ENCODE measurements at regions not wholly inside any gene's neighbourhood (a gene's known extent, or its start where the extent isn't known, plus 50 kb on each side); places are given as distances from the start of the nearest gene placed in this dataset.

- no peak for DNase-seq (ENCODE audit: low spot score)
- Mint-ChIP-seq H3K27ac (no peak overlapping the region), H3K4me3 (no peak overlapping the region), H3K36me3 (ENCODE audit: low read depth) (no peaks in the 10 kb centered on the region), H3K4me1 (ENCODE audit: low read depth) (no peaks in the 10 kb centered on the region), H3K27me3 (ENCODE audit: low read depth) (no peaks in the 10 kb centered on the region), H3K9me3 (no peaks in the 10 kb centered on the region)
These were observed 433.9 kb downstream of the IRX2 start for GRCh38 chr5:2317540-2317939.

GRCh38 chr5:2311851-2312250 is 429.1 kb upstream of the IRX4 start:
- H3K4me1 Mint-ChIP-seq (ENCODE audit: low read depth) = no peaks in the 10 kb centered on the region
- no peak for DNase-seq (ENCODE audit: low spot score)
- no peaks in the 10 kb centered on the region for H3K36me3 Mint-ChIP-seq (ENCODE audit: low read depth)
- H3K4me3 Mint-ChIP-seq = no peak overlapping the region
- H3K27me3 Mint-ChIP-seq (ENCODE audit: low read depth) = no peaks in the 10 kb centered on the region
- H3K27ac Mint-ChIP-seq = no peak overlapping the region
- H3K9me3 Mint-ChIP-seq = no peaks in the 10 kb centered on the region

- Mint-ChIP-seq H3K36me3 (ENCODE audit: low read depth) (no peaks in the 10 kb centered on the region), H3K27me3 (ENCODE audit: low read depth) (no peaks in the 10 kb centered on the region), H3K9me3 (no peaks in the 10 kb centered on the region), H3K4me3 (no peak overlapping the region), H3K4me1 (ENCODE audit: low read depth) (no peaks in the 10 kb centered on the region), H3K27ac (no peak overlapping the region)
- no peak for DNase-seq (ENCODE audit: low spot score)
These were observed 428.2 kb upstream of the IRX4 start for GRCh38 chr5:2310946-2311345.

GRCh38 chr5:2307631-2308030 is 424.9 kb upstream of the IRX4 start:
- no peaks in the 10 kb centered on the region for H3K27me3 Mint-ChIP-seq (ENCODE audit: low read depth)
- H3K9me3 Mint-ChIP-seq = no peaks in the 10 kb centered on the region
- no peak for DNase-seq (ENCODE audit: low spot score)
- no peak overlapping the region for H3K4me3 Mint-ChIP-seq
- H3K36me3 Mint-ChIP-seq (ENCODE audit: low read depth) = no peaks in the 10 kb centered on the region
- H3K4me1 Mint-ChIP-seq (ENCODE audit: low read depth) = no peaks in the 10 kb centered on the region
- no peak overlapping the region for H3K27ac Mint-ChIP-seq

- no peak overlapping the region for H3K4me3 Mint-ChIP-seq
- H3K9me3 Mint-ChIP-seq = no peaks in the 10 kb centered on the region
- no peak for DNase-seq (ENCODE audit: low spot score)
- H3K36me3 Mint-ChIP-seq (ENCODE audit: low read depth) = no peaks in the 10 kb centered on the region
- no peaks in the 10 kb centered on the region for H3K27me3 Mint-ChIP-seq (ENCODE audit: low read depth)
- H3K27ac Mint-ChIP-seq = no peak overlapping the region
- no peaks in the 10 kb centered on the region for H3K4me1 Mint-ChIP-seq (ENCODE audit: low read depth)
These were observed 424.0 kb upstream of the IRX4 start for GRCh38 chr5:2306711-2307110.

- no peaks in the 10 kb centered on the region for H3K36me3 Mint-ChIP-seq (ENCODE audit: low read depth)
- H3K4me3 Mint-ChIP-seq = no peak overlapping the region
- DNase-seq (ENCODE audit: low spot score) = no peak
These were observed 420.8 kb upstream of the IRX4 start for GRCh38 chr5:2303431-2304100.

GRCh38 chr5:2302169-2302568 is 419.4 kb upstream of the IRX4 start:
- Mint-ChIP-seq H3K27me3 (ENCODE audit: low read depth) (no peaks in the 10 kb centered on the region), H3K36me3 (ENCODE audit: low read depth) (no peaks in the 10 kb centered on the region), H3K4me1 (ENCODE audit: low read depth) (no peaks in the 10 kb centered on the region), H3K27ac (no peak overlapping the region), H3K9me3 (no peaks in the 10 kb centered on the region), H3K4me3 (no peak overlapping the region)
- no peak for DNase-seq (ENCODE audit: low spot score)

More at GRCh38 chr5:2303431-2304100, 420.8 kb upstream of the IRX4 start:
- no peaks in the 10 kb centered on the region for H3K9me3 Mint-ChIP-seq
- no peaks in the 10 kb centered on the region for H3K27me3 Mint-ChIP-seq (ENCODE audit: low read depth)
- no peak overlapping the region for H3K27ac Mint-ChIP-seq
- no peaks in the 10 kb centered on the region for H3K4me1 Mint-ChIP-seq (ENCODE audit: low read depth)

GRCh38 chr5:2300861-2301574 is 418.3 kb upstream of the IRX4 start:
- H3K9me3 Mint-ChIP-seq = no peaks in the 10 kb centered on the region
- H3K4me1 Mint-ChIP-seq (ENCODE audit: low read depth) = no peaks in the 10 kb centered on the region
- no peak overlapping the region for H3K4me3 Mint-ChIP-seq
- no peaks in the 10 kb centered on the region for H3K27me3 Mint-ChIP-seq (ENCODE audit: low read depth)
- DNase-seq (ENCODE audit: low spot score) = no peak
- no peaks in the 10 kb centered on the region for H3K36me3 Mint-ChIP-seq (ENCODE audit: low read depth)
- H3K27ac Mint-ChIP-seq = no peak overlapping the region

- H3K36me3 Mint-ChIP-seq (ENCODE audit: low read depth) = no peaks in the 10 kb centered on the region
- H3K27me3 Mint-ChIP-seq (ENCODE audit: low read depth) = no peaks in the 10 kb centered on the region
- no peaks in the 10 kb centered on the region for H3K9me3 Mint-ChIP-seq
- DNase-seq (ENCODE audit: low spot score) = no peak
- no peak overlapping the region for H3K4me3 Mint-ChIP-seq
- no peaks in the 10 kb centered on the region for H3K4me1 Mint-ChIP-seq (ENCODE audit: low read depth)
- H3K27ac Mint-ChIP-seq = no peak overlapping the region
These were observed 417.7 kb upstream of the IRX4 start for GRCh38 chr5:2300421-2300820.

- Mint-ChIP-seq H3K27ac (no peak overlapping the region), H3K4me1 (ENCODE audit: low read depth) (no peaks in the 10 kb centered on the region), H3K4me3 (no peak overlapping the region), H3K9me3 (no peaks in the 10 kb centered on the region), H3K27me3 (ENCODE audit: low read depth) (no peaks in the 10 kb centered on the region), H3K36me3 (ENCODE audit: low read depth) (no peaks in the 10 kb centered on the region)
- no peak for DNase-seq (ENCODE audit: low spot score)
These were observed 416.9 kb upstream of the IRX4 start for GRCh38 chr5:2299388-2300220.

GRCh38 chr5:2298781-2299180 is 416.1 kb upstream of the IRX4 start:
- H3K27ac Mint-ChIP-seq = no peak overlapping the region

GRCh38 chr5:2297991-2298390 is 415.3 kb upstream of the IRX4 start:
- Mint-ChIP-seq H3K36me3 (ENCODE audit: low read depth) (no peaks in the 10 kb centered on the region), H3K9me3 (no peaks in the 10 kb centered on the region), H3K27me3 (ENCODE audit: low read depth) (no peaks in the 10 kb centered on the region), H3K27ac (no peak overlapping the region), H3K4me1 (ENCODE audit: low read depth) (no peaks in the 10 kb centered on the region), H3K4me3 (no peak overlapping the region)
- no peak for DNase-seq (ENCODE audit: low spot score)

More at GRCh38 chr5:2298781-2299180, 416.1 kb upstream of the IRX4 start:
- no peaks in the 10 kb centered on the region for H3K9me3 Mint-ChIP-seq
- H3K4me3 Mint-ChIP-seq = no peak overlapping the region
- H3K36me3 Mint-ChIP-seq (ENCODE audit: low read depth) = no peaks in the 10 kb centered on the region
- no peaks in the 10 kb centered on the region for H3K4me1 Mint-ChIP-seq (ENCODE audit: low read depth)
- H3K27me3 Mint-ChIP-seq (ENCODE audit: low read depth) = no peaks in the 10 kb centered on the region
- no peak for DNase-seq (ENCODE audit: low spot score)

- Mint-ChIP-seq H3K36me3 (ENCODE audit: low read depth) (no peaks in the 10 kb centered on the region), H3K4me1 (ENCODE audit: low read depth) (no peaks in the 10 kb centered on the region), H3K27ac (no peak overlapping the region), H3K4me3 (no peak overlapping the region), H3K27me3 (ENCODE audit: low read depth) (no peaks in the 10 kb centered on the region), H3K9me3 (no peaks in the 10 kb centered on the region)
- no peak for DNase-seq (ENCODE audit: low spot score)
These were observed 412.8 kb upstream of the IRX4 start for GRCh38 chr5:2295476-2295875.

GRCh38 chr5:2293906-2294305 is 411.2 kb upstream of the IRX4 start:
- no peak overlapping the region for H3K4me3 Mint-ChIP-seq
- DNase-seq (ENCODE audit: low spot score) = no peak
- no peaks in the 10 kb centered on the region for H3K4me1 Mint-ChIP-seq (ENCODE audit: low read depth)
- H3K27ac Mint-ChIP-seq = no peak overlapping the region
- no peaks in the 10 kb centered on the region for H3K36me3 Mint-ChIP-seq (ENCODE audit: low read depth)
- H3K9me3 Mint-ChIP-seq = no peaks in the 10 kb centered on the region
- H3K27me3 Mint-ChIP-seq (ENCODE audit: low read depth) = no peaks in the 10 kb centered on the region

Data from T-helper 2 cell treated with Interferon-gamma antibody and Interleukin-4, amounts not matched to agents 5 μg/mL and 100 μg/mL, for 36 hours (primary cell).